Mesothelial cell of epicardium (in vitro differentiated cells): ENCODE measurements at regions not wholly inside any gene's neighbourhood (a gene's known extent, or its start where the extent isn't known, plus 50 kb on each side); places are given as distances from the start of the nearest gene placed in this dataset.

ENCODE experiments used
- DNase-seq, 2 experiments: peaks; one replicate each; pipeline ENCODE4 v3.0.0; 2021; ENCODE audit warnings: low spot score in 2 of 2; ENCODE audit not compliant: unreplicated experiment in 2 of 2
- H3K27ac Mint-ChIP-seq: 2 replicates; pipeline ENCODE4 v1.8.0; 2021; ENCODE audit warnings: mixed read lengths
- H3K27me3 Mint-ChIP-seq: 2 replicates; pipeline ENCODE4 v1.8.0; 2021; ENCODE audit warnings: low read depth, mixed read lengths
- H3K36me3 Mint-ChIP-seq: 2 replicates; pipeline ENCODE4 v1.8.0; 2021; ENCODE audit warnings: mixed read lengths
- H3K4me1 Mint-ChIP-seq: 2 replicates; pipeline ENCODE4 v1.8.0; 2021; ENCODE audit warnings: mixed read lengths
- H3K4me3 Mint-ChIP-seq: 2 replicates; pipeline ENCODE4 v1.8.0; 2021; ENCODE audit warnings: mild to moderate bottlenecking, moderate library complexity, mixed read lengths
- H3K9me3 Mint-ChIP-seq: 2 replicates; pipeline ENCODE4 v1.8.0; 2021; ENCODE audit warnings: mixed read lengths
- CTCF ChIP-seq: fragments of 200-600 bp; sonication (generic); IDR thresholded peaks from one replicate; pipeline ENCODE4 v1.5.0; 2021; ENCODE audit warnings: antibody characterized with exemption; ENCODE audit not compliant: unreplicated experiment

- no peak for DNase-seq
- Mint-ChIP-seq H3K9me3 (no peaks in the 10 kb centered on the region), H3K27ac (no peak overlapping the region), H3K4me1 (peaks cover 2% of the 10 kb centered on the region), H3K36me3 (no peaks in the 10 kb centered on the region), H3K4me3 (no peak overlapping the region), H3K27me3 (peaks cover 3% of the 10 kb centered on the region)
- no peak for TF ChIP-seq CTCF
Measured at GRCh38 chr2:106990297-106990696, 104.3 kb upstream of the ST6GAL2 start.

- no peak for DNase-seq
- peaks cover 8% of the 10 kb centered on the region for H3K27me3 Mint-ChIP-seq
- TF ChIP-seq CTCF, result no peak
- H3K36me3 Mint-ChIP-seq, result no peaks in the 10 kb centered on the region
- no peak overlapping the region for H3K27ac Mint-ChIP-seq
- H3K4me1 Mint-ChIP-seq, result peaks cover 4% of the 10 kb centered on the region
- no peak overlapping the region for H3K4me3 Mint-ChIP-seq
- no peaks in the 10 kb centered on the region for H3K9me3 Mint-ChIP-seq
Measured at GRCh38 chr2:106991866-106992265, 105.9 kb upstream of the ST6GAL2 start.

GRCh38 chr2:106995556-106995955 is 109.6 kb upstream of the ST6GAL2 start:
- H3K27ac Mint-ChIP-seq, result no peak overlapping the region

GRCh38 chr2:106996171-106996769 is 110.3 kb upstream of the ST6GAL2 start:
- Mint-ChIP-seq H3K27ac (no peak overlapping the region), H3K4me1 (peaks cover 4% of the 10 kb centered on the region), H3K36me3 (no peaks in the 10 kb centered on the region), H3K27me3 (peaks cover 28% of the 10 kb centered on the region), H3K9me3 (no peaks in the 10 kb centered on the region), H3K4me3 (no peak overlapping the region)
- TF ChIP-seq CTCF, result no peak
- DNase-seq, result no peak

More at GRCh38 chr2:106995556-106995955, 109.6 kb upstream of the ST6GAL2 start:
- Mint-ChIP-seq H3K9me3 (no peaks in the 10 kb centered on the region), H3K4me1 (peaks cover 4% of the 10 kb centered on the region), H3K4me3 (no peak overlapping the region), H3K36me3 (no peaks in the 10 kb centered on the region), H3K27me3 (peaks cover 28% of the 10 kb centered on the region)
- no peak for DNase-seq
- no peak for TF ChIP-seq CTCF

- no peak for TF ChIP-seq CTCF
- H3K27me3 Mint-ChIP-seq, result peaks cover 28% of the 10 kb centered on the region
- H3K9me3 Mint-ChIP-seq, result no peaks in the 10 kb centered on the region
- no peak overlapping the region for H3K27ac Mint-ChIP-seq
- no peak overlapping the region for H3K4me3 Mint-ChIP-seq
- H3K36me3 Mint-ChIP-seq, result no peaks in the 10 kb centered on the region
- H3K4me1 Mint-ChIP-seq, result peaks cover 8% of the 10 kb centered on the region
- DNase-seq, result no peak
Measured at GRCh38 chr2:106997204-106997603, 111.2 kb upstream of the ST6GAL2 start.

- Mint-ChIP-seq H3K27me3 (peaks cover 30% of the 10 kb centered on the region), H3K4me1 (peaks cover 9% of the 10 kb centered on the region), H3K4me3 (no peak overlapping the region), H3K27ac (no peak overlapping the region), H3K9me3 (no peaks in the 10 kb centered on the region), H3K36me3 (no peaks in the 10 kb centered on the region)
- TF ChIP-seq CTCF, result no peak
- no peak for DNase-seq
Measured at GRCh38 chr2:107001062-107001461, 115.1 kb upstream of the ST6GAL2 start.
